Hepatocyte (in vitro differentiated cells): ENCODE measurements at regions not wholly inside any gene's neighbourhood (a gene's known extent, or its start where the extent isn't known, plus 50 kb on each side); places are given as distances from the start of the nearest gene placed in this dataset.
"Not testable (repeated sequence)": the region's sequence is repeated elsewhere in the genome, so short reads cannot be mapped to it uniquely, and the experiment has no call there.

ENCODE experiments used
- DNase-seq: peaks from one replicate; pipeline ENCODE4 v3.0.0-alpha.2; 2016; ENCODE audit warnings: low spot score
- H2AFZ ChIP-seq: fragments of 200-600 bp; sonication (generic); 2 replicates; pipeline ENCODE4 v1.6.0; 2016; ENCODE audit warnings: antibody characterized with exemption, mild to moderate bottlenecking
- H3K27ac ChIP-seq: fragments of 200-600 bp; sonication (generic); 2 replicates; pipeline ENCODE4 v1.5.1; 2016; ENCODE audit warnings: mild to moderate bottlenecking
- H3K27me3 ChIP-seq: fragments of 200-600 bp; sonication (generic); 2 replicates; pipeline ENCODE4 v1.6.1; 2016
- H3K36me3 ChIP-seq: fragments of 200-600 bp; sonication (generic); replicated peaks from 2 replicates; pipeline ENCODE4 v1.5.1; 2016; ENCODE audit warnings: low read depth; ENCODE audit not compliant: insufficient read depth
- H3K4me1 ChIP-seq: fragments of 200-600 bp; sonication (generic); 2 replicates; pipeline ENCODE4 v1.5.1; 2016; ENCODE audit warnings: mild to moderate bottlenecking, moderate library complexity; ENCODE audit not compliant: insufficient read depth
- H3K4me2 ChIP-seq: fragments of 200-600 bp; sonication (generic); 2 replicates; pipeline ENCODE4 v1.6.0; 2016
- H3K4me3 ChIP-seq: fragments of 200-600 bp; sonication (generic); 2 replicates; pipeline ENCODE4 v1.5.1; 2016; ENCODE audit warnings: mild to moderate bottlenecking
- H3K79me2 ChIP-seq: fragments of 200-600 bp; sonication (generic); 2 replicates; pipeline ENCODE4 v1.6.0; 2017; ENCODE audit warnings: mild to moderate bottlenecking
- H3K9me2 ChIP-seq: fragments of 200-600 bp; sonication (generic); replicated peaks from 2 replicates; pipeline ENCODE4 v1.6.0; 2017; ENCODE audit warnings: mild to moderate bottlenecking; ENCODE audit not compliant: insufficient read depth
- H3K9me3 ChIP-seq: fragments of 200-600 bp; sonication (generic); 2 replicates; pipeline ENCODE4 v1.5.1; 2016; ENCODE audit warnings: low read depth, mild to moderate bottlenecking
- H4K20me1 ChIP-seq: fragments of 200-600 bp; sonication (generic); 2 replicates; pipeline ENCODE4 v1.6.0; 2016; ENCODE audit warnings: mild to moderate bottlenecking; ENCODE audit not compliant: insufficient read depth, poor library complexity, severe bottlenecking
- CTCF ChIP-seq: fragments of 200-600 bp; sonication (generic); IDR thresholded peaks from 2 replicates; pipeline ENCODE4 v1.5.1; 2016; ENCODE audit warnings: antibody characterized with exemption, mild to moderate bottlenecking; ENCODE audit not compliant: poor library complexity
- EZH2 ChIP-seq: fragments of 200-600 bp; sonication (generic); IDR thresholded peaks from 2 replicates; pipeline ENCODE4 v1.6.1; 2016; ENCODE audit warnings: antibody characterized with exemption, mild to moderate bottlenecking, borderline replicate concordance
- EZH2phosphoT487 ChIP-seq: fragments of 200-600 bp; sonication (generic); IDR thresholded peaks from one replicate; pipeline ENCODE4 v1.6.1; 2018; ENCODE audit warnings: antibody characterized with exemption, mild to moderate bottlenecking, low read depth, moderate library complexity; ENCODE audit not compliant: unreplicated experiment, severe bottlenecking
- WGBS: methylation state at CpG from one replicate; pipeline ENCODE4 v1.1.6; 2016; ENCODE audit warnings: low lambda C conversion rate; ENCODE audit errors: missing lambda C conversion rate; 5-methylcytosine and 5-hydroxymethylcytosine counted together

GRCh38 chr11:24181395-24182047 is 315.3 kb upstream of the LUZP2 start:
- 64% methylated on average over 6 of the region's 6 CpGs for WGBS
- no peaks in the 10 kb centered on the region for H3K27me3 ChIP-seq
- TF ChIP-seq EZH2phosphoT487 (no peak), CTCF (no peak), EZH2 (no peak)
- H3K9me2 ChIP-seq: no peaks in the 10 kb centered on the region
- no peaks in the 10 kb centered on the region for H3K36me3 ChIP-seq
- no peak overlapping the region for H3K4me3 ChIP-seq
- H3K27ac ChIP-seq: no peak overlapping the region
- no peaks in the 10 kb centered on the region for H4K20me1 ChIP-seq
- H2AFZ ChIP-seq: no peak overlapping the region
- no peaks in the 10 kb centered on the region for H3K79me2 ChIP-seq
- no peak for DNase-seq
- H3K9me3 ChIP-seq: no peaks in the 10 kb centered on the region
- H3K4me2 ChIP-seq: no peak overlapping the region
- no peaks in the 10 kb centered on the region for H3K4me1 ChIP-seq

- not testable (repeated sequence) for H3K4me3 ChIP-seq, H2AFZ ChIP-seq, H3K36me3 ChIP-seq, H3K79me2 ChIP-seq, DNase-seq, H3K4me1 ChIP-seq, H3K27me3 ChIP-seq, H3K9me3 ChIP-seq, H4K20me1 ChIP-seq, H3K27ac ChIP-seq, H3K4me2 ChIP-seq, H3K9me2 ChIP-seq
- no CpG with 5 or more reads among the region's 2 CpGs for WGBS
Observed at GRCh38 chr11:24185535-24185934, 311.3 kb upstream of the LUZP2 start.

- Histone ChIP-seq H3K9me2 (no peaks in the 10 kb centered on the region), H3K79me2 (no peaks in the 10 kb centered on the region), H3K27ac (no peak overlapping the region), H3K4me3 (no peak overlapping the region), H3K4me2 (no peak overlapping the region), H3K36me3 (no peaks in the 10 kb centered on the region), H3K4me1 (no peaks in the 10 kb centered on the region), H2AFZ (no peak overlapping the region), H3K27me3 (no peaks in the 10 kb centered on the region), H3K9me3 (no peaks in the 10 kb centered on the region), H4K20me1 (no peaks in the 10 kb centered on the region)
- TF ChIP-seq CTCF: no peak
- TF ChIP-seq EZH2: no peak
- TF ChIP-seq EZH2phosphoT487: no peak
- 74% methylated on average over 2 of the region's 2 CpGs for WGBS
- DNase-seq: no peak
Observed at GRCh38 chr11:24196733-24197132, 300.1 kb upstream of the LUZP2 start.

GRCh38 chr11:24198481-24198880 is 298.4 kb upstream of the LUZP2 start:
- TF ChIP-seq CTCF (no peak), EZH2 (no peak), EZH2phosphoT487 (no peak)
- DNase-seq: peak; percentile 27
- Histone ChIP-seq H3K36me3 (no peaks in the 10 kb centered on the region), H3K4me1 (no peaks in the 10 kb centered on the region), H3K4me3 (no peak overlapping the region), H3K9me2 (no peaks in the 10 kb centered on the region), H3K27me3 (no peaks in the 10 kb centered on the region), H2AFZ (no peak overlapping the region), H3K27ac (no peak overlapping the region), H3K9me3 (no peaks in the 10 kb centered on the region), H3K79me2 (no peaks in the 10 kb centered on the region), H4K20me1 (no peaks in the 10 kb centered on the region), H3K4me2 (no peak overlapping the region)
- WGBS: 80% methylated on average over 5 of the region's 5 CpGs
